HG02798 (cell line): ENCODE measurements at regions not wholly inside any gene's neighbourhood (a gene's known extent, or its start where the extent isn't known, plus 50 kb on each side); places are given as distances from the start of the nearest gene placed in this dataset.
A peak's percentile ranks its signal among the peaks of the same experiment; 100 is the strongest.

Experiments used
- ATAC-seq: cut with Tn5 transposase; IDR thresholded peaks from one replicate; pipeline ENCODE4 v1.9.1; 2021; ENCODE audit warnings: mild to moderate bottlenecking; ENCODE audit not compliant: unreplicated experiment, poor library complexity

- ATAC-seq = no peak
Measured at GRCh38 chr22:46052801-46053562, 76.0 kb upstream of the WNT7B start.

- no peak for ATAC-seq
Measured at GRCh38 chr22:46053563-46054090, 76.7 kb upstream of the WNT7B start.

GRCh38 chr22:46054091-46055073 is 77.4 kb upstream of the WNT7B start:
- no peak for ATAC-seq

- no peak for ATAC-seq
Measured at GRCh38 chr22:46055181-46055875, 78.4 kb upstream of the WNT7B start.

GRCh38 chr22:46055911-46056545 is 79.1 kb upstream of the WNT7B start:
- ATAC-seq = no peak

GRCh38 chr22:46056546-46057245 is 79.7 kb upstream of the WNT7B start:
- ATAC-seq = no peak

GRCh38 chr22:46057246-46058090 is 80.5 kb upstream of the WNT7B start:
- no peak for ATAC-seq

GRCh38 chr22:46058091-46058420 is 81.1 kb upstream of the WNT7B start:
- ATAC-seq = peak; percentile 73

GRCh38 chr22:46058591-46059519 is 81.9 kb upstream of the WNT7B start:
- ATAC-seq = no peak

GRCh38 chr22:46060292-46061123 is 83.5 kb upstream of the WNT7B start:
- no peak for ATAC-seq

- no peak for ATAC-seq
Measured at GRCh38 chr22:46061124-46061500, 84.2 kb upstream of the WNT7B start.

- no peak for ATAC-seq
Measured at GRCh38 chr22:46061501-46062231, 84.7 kb upstream of the WNT7B start.

GRCh38 chr22:46062232-46062615 is 85.3 kb upstream of the WNT7B start:
- no peak for ATAC-seq

GRCh38 chr22:46062971-46063631 is 86.1 kb upstream of the WNT7B start:
- ATAC-seq = no peak

- ATAC-seq = no peak
Measured at GRCh38 chr22:46063846-46064227, 86.5 kb upstream of the PPARA start.
